ENCODE measurements at regions not wholly inside any gene's neighbourhood (a gene's known extent, or its start where the extent isn't known, plus 50 kb on each side); places are given as distances from the start of the nearest gene placed in this dataset.
"Not testable (repeated sequence)": the region's sequence is repeated elsewhere in the genome, so short reads cannot be mapped to it uniquely, and the experiment has no call there.

- Histone ChIP-seq H3K9me3 (ENCODE audit: low read length) (no peaks in the 10 kb centered on the region), H2AFZ (ENCODE audit: low read depth, low read length) (no peak overlapping the region), H3K36me3 (ENCODE audit: insufficient read depth, low read length) (no peaks in the 10 kb centered on the region), H3K4me1 (ENCODE audit: insufficient read depth, low read length) (no peaks in the 10 kb centered on the region), H3K4me3 (ENCODE audit: low read length) (no peak overlapping the region), H3K27me3 (ENCODE audit: insufficient read depth, low read length) (no peaks in the 10 kb centered on the region)
Measured at GRCh38 chr7:145434811-145435210, 599.0 kb upstream of the TPK1 start.

GRCh38 chr7:145431834-145432233 is 596.0 kb upstream of the TPK1 start:
- H3K4me3 ChIP-seq (ENCODE audit: low read length): no peak overlapping the region
- H3K4me1 ChIP-seq (ENCODE audit: insufficient read depth, low read length): no peaks in the 10 kb centered on the region
- no peaks in the 10 kb centered on the region for H3K27me3 ChIP-seq (ENCODE audit: insufficient read depth, low read length)
- H2AFZ ChIP-seq (ENCODE audit: low read depth, low read length): no peak overlapping the region
- H3K9me3 ChIP-seq (ENCODE audit: low read length): no peaks in the 10 kb centered on the region
- no peaks in the 10 kb centered on the region for H3K36me3 ChIP-seq (ENCODE audit: insufficient read depth, low read length)

GRCh38 chr7:145418481-145418880 is 582.6 kb upstream of the TPK1 start:
- not testable (repeated sequence) for H2AFZ ChIP-seq (ENCODE audit: low read depth, low read length); H3K9me3 ChIP-seq (ENCODE audit: low read length); H3K4me3 ChIP-seq (ENCODE audit: low read length); H3K36me3 ChIP-seq (ENCODE audit: insufficient read depth, low read length); H3K27me3 ChIP-seq (ENCODE audit: insufficient read depth, low read length); H3K4me1 ChIP-seq (ENCODE audit: insufficient read depth, low read length)

GRCh38 chr7:145411066-145411465 is 575.2 kb upstream of the TPK1 start:
- Histone ChIP-seq H3K4me3 (ENCODE audit: low read length) (no peak overlapping the region), H2AFZ (ENCODE audit: low read depth, low read length) (no peak overlapping the region), H3K36me3 (ENCODE audit: insufficient read depth, low read length) (no peaks in the 10 kb centered on the region), H3K9me3 (ENCODE audit: low read length) (no peaks in the 10 kb centered on the region), H3K4me1 (ENCODE audit: insufficient read depth, low read length) (no peaks in the 10 kb centered on the region), H3K27me3 (ENCODE audit: insufficient read depth, low read length) (no peaks in the 10 kb centered on the region)

- no peaks in the 10 kb centered on the region for H3K36me3 ChIP-seq (ENCODE audit: insufficient read depth, low read length)
- no peaks in the 10 kb centered on the region for H3K9me3 ChIP-seq (ENCODE audit: low read length)
- no peaks in the 10 kb centered on the region for H3K27me3 ChIP-seq (ENCODE audit: insufficient read depth, low read length)
- no peaks in the 10 kb centered on the region for H3K4me1 ChIP-seq (ENCODE audit: insufficient read depth, low read length)
- H2AFZ ChIP-seq (ENCODE audit: low read depth, low read length): no peak overlapping the region
- H3K4me3 ChIP-seq (ENCODE audit: low read length): no peak overlapping the region
Measured at GRCh38 chr7:145398758-145399157, 562.9 kb upstream of the TPK1 start.

GRCh38 chr7:145394126-145394525 is 558.3 kb upstream of the TPK1 start:
- Histone ChIP-seq H3K36me3 (ENCODE audit: insufficient read depth, low read length) (no peaks in the 10 kb centered on the region), H3K4me3 (ENCODE audit: low read length) (no peak overlapping the region), H3K9me3 (ENCODE audit: low read length) (no peaks in the 10 kb centered on the region), H3K27me3 (ENCODE audit: insufficient read depth, low read length) (no peaks in the 10 kb centered on the region), H3K4me1 (ENCODE audit: insufficient read depth, low read length) (no peaks in the 10 kb centered on the region), H2AFZ (ENCODE audit: low read depth, low read length) (no peak overlapping the region)

GRCh38 chr7:145382762-145383161 is 546.9 kb upstream of the TPK1 start:
- Histone ChIP-seq H3K4me3 (ENCODE audit: low read length) (no peak overlapping the region), H3K36me3 (ENCODE audit: insufficient read depth, low read length) (no peaks in the 10 kb centered on the region), H2AFZ (ENCODE audit: low read depth, low read length) (no peak overlapping the region), H3K9me3 (ENCODE audit: low read length) (no peaks in the 10 kb centered on the region), H3K4me1 (ENCODE audit: insufficient read depth, low read length) (no peaks in the 10 kb centered on the region), H3K27me3 (ENCODE audit: insufficient read depth, low read length) (no peaks in the 10 kb centered on the region)

GRCh38 chr7:145378197-145378596 is 542.3 kb upstream of the TPK1 start:
- Histone ChIP-seq H2AFZ (ENCODE audit: low read depth, low read length) (no peak overlapping the region), H3K4me3 (ENCODE audit: low read length) (no peak overlapping the region), H3K4me1 (ENCODE audit: insufficient read depth, low read length) (no peaks in the 10 kb centered on the region), H3K9me3 (ENCODE audit: low read length) (no peaks in the 10 kb centered on the region), H3K27me3 (ENCODE audit: insufficient read depth, low read length) (no peaks in the 10 kb centered on the region), H3K36me3 (ENCODE audit: insufficient read depth, low read length) (no peaks in the 10 kb centered on the region)

- Histone ChIP-seq H3K36me3 (ENCODE audit: insufficient read depth, low read length) (no peaks in the 10 kb centered on the region), H3K4me1 (ENCODE audit: insufficient read depth, low read length) (no peaks in the 10 kb centered on the region), H3K9me3 (ENCODE audit: low read length) (no peaks in the 10 kb centered on the region), H2AFZ (ENCODE audit: low read depth, low read length) (no peak overlapping the region), H3K27me3 (ENCODE audit: insufficient read depth, low read length) (no peaks in the 10 kb centered on the region), H3K4me3 (ENCODE audit: low read length) (no peak overlapping the region)
Measured at GRCh38 chr7:145360511-145361100, 524.8 kb upstream of the TPK1 start.

GRCh38 chr7:145350334-145350733 is 514.5 kb upstream of the TPK1 start:
- no peak overlapping the region for H2AFZ ChIP-seq (ENCODE audit: low read depth, low read length)
- no peaks in the 10 kb centered on the region for H3K4me1 ChIP-seq (ENCODE audit: insufficient read depth, low read length)
- no peaks in the 10 kb centered on the region for H3K9me3 ChIP-seq (ENCODE audit: low read length)
- H3K36me3 ChIP-seq (ENCODE audit: insufficient read depth, low read length): no peaks in the 10 kb centered on the region
- H3K4me3 ChIP-seq (ENCODE audit: low read length): no peak overlapping the region
- no peaks in the 10 kb centered on the region for H3K27me3 ChIP-seq (ENCODE audit: insufficient read depth, low read length)

GRCh38 chr7:145349452-145349851 is 513.6 kb upstream of the TPK1 start:
- not testable (repeated sequence) for H3K36me3 ChIP-seq (ENCODE audit: insufficient read depth, low read length); H3K9me3 ChIP-seq (ENCODE audit: low read length); H3K4me1 ChIP-seq (ENCODE audit: insufficient read depth, low read length); H2AFZ ChIP-seq (ENCODE audit: low read depth, low read length); H3K4me3 ChIP-seq (ENCODE audit: low read length); H3K27me3 ChIP-seq (ENCODE audit: insufficient read depth, low read length)

- Histone ChIP-seq H3K36me3 (ENCODE audit: insufficient read depth, low read length) (no peaks in the 10 kb centered on the region), H3K4me1 (ENCODE audit: insufficient read depth, low read length) (no peaks in the 10 kb centered on the region), H3K9me3 (ENCODE audit: low read length) (no peaks in the 10 kb centered on the region), H3K4me3 (ENCODE audit: low read length) (no peak overlapping the region), H2AFZ (ENCODE audit: low read depth, low read length) (no peak overlapping the region), H3K27me3 (ENCODE audit: insufficient read depth, low read length) (no peaks in the 10 kb centered on the region)
Measured at GRCh38 chr7:145347271-145347670, 511.4 kb upstream of the TPK1 start.

- no peak overlapping the region for H2AFZ ChIP-seq (ENCODE audit: low read depth, low read length)
- no peak overlapping the region for H3K4me3 ChIP-seq (ENCODE audit: low read length)
- H3K9me3 ChIP-seq (ENCODE audit: low read length): no peaks in the 10 kb centered on the region
- H3K27me3 ChIP-seq (ENCODE audit: insufficient read depth, low read length): no peaks in the 10 kb centered on the region
- H3K4me1 ChIP-seq (ENCODE audit: insufficient read depth, low read length): no peaks in the 10 kb centered on the region
- no peaks in the 10 kb centered on the region for H3K36me3 ChIP-seq (ENCODE audit: insufficient read depth, low read length)
Measured at GRCh38 chr7:145339319-145339718, 503.5 kb upstream of the TPK1 start.

GRCh38 chr7:145331522-145331921 is 495.7 kb upstream of the TPK1 start:
- Histone ChIP-seq H3K4me1 (ENCODE audit: insufficient read depth, low read length) (no peaks in the 10 kb centered on the region), H3K27me3 (ENCODE audit: insufficient read depth, low read length) (no peaks in the 10 kb centered on the region), H2AFZ (ENCODE audit: low read depth, low read length) (no peak overlapping the region), H3K36me3 (ENCODE audit: insufficient read depth, low read length) (no peaks in the 10 kb centered on the region), H3K9me3 (ENCODE audit: low read length) (no peaks in the 10 kb centered on the region), H3K4me3 (ENCODE audit: low read length) (no peak overlapping the region)

Data from neuron (in vitro differentiated cells).